Amygdala (tissue), 56 donors: ENCODE measurements at regions not wholly inside any gene's neighbourhood (a gene's known extent, or its start where the extent isn't known, plus 50 kb on each side); places are given as distances from the start of the nearest gene placed in this dataset.
"Not testable (repeated sequence)": the region's sequence is repeated elsewhere in the genome, so short reads cannot be mapped to it uniquely, and the experiment has no call there.

ENCODE experiments used
- DNase-seq, 56 donors: peaks; one replicate each; lab custom pipeline; 2025; lab: John Stamatoyannopoulos, UW

- DNase-seq = no peak
Measured at GRCh38 chr5:13356226-13356625, 588.3 kb downstream of the DNAH5 start.

- DNase-seq = no peak
Measured at GRCh38 chr5:13354611-13355010, 589.9 kb downstream of the DNAH5 start.

- DNase-seq = no peak
Measured at GRCh38 chr5:13350767-13351166, 593.7 kb downstream of the DNAH5 start.

GRCh38 chr5:13348568-13348967 lies 595.9 kb downstream of the DNAH5 start:
- no peak for DNase-seq

- no peak for DNase-seq
Measured at GRCh38 chr5:13346401-13346800, 598.1 kb downstream of the DNAH5 start.

- DNase-seq = no peak
Measured at GRCh38 chr5:13339093-13339492, 605.4 kb downstream of the DNAH5 start.

- DNase-seq = not testable (repeated sequence)
Measured at GRCh38 chr5:13335026-13335425, 609.5 kb downstream of the DNAH5 start.

- no peak for DNase-seq
Measured at GRCh38 chr5:13331585-13331984, 612.9 kb downstream of the DNAH5 start.

GRCh38 chr5:13328316-13328715 lies 616.2 kb downstream of the DNAH5 start:
- DNase-seq = no peak

- no peak for DNase-seq
Measured at GRCh38 chr5:13325765-13326164, 618.7 kb downstream of the DNAH5 start.

GRCh38 chr5:13322769-13323168 lies 621.7 kb downstream of the DNAH5 start:
- DNase-seq = no peak

- DNase-seq = no peak
Measured at GRCh38 chr5:13317654-13318053, 626.8 kb downstream of the DNAH5 start.

GRCh38 chr5:13316176-13316575 lies 628.3 kb downstream of the DNAH5 start:
- no peak for DNase-seq

- no peak for DNase-seq
Measured at GRCh38 chr5:13307480-13307879, 637.0 kb downstream of the DNAH5 start.

GRCh38 chr5:13303445-13303844 lies 641.0 kb downstream of the DNAH5 start:
- no peak for DNase-seq

GRCh38 chr5:13278811-13279210 lies 665.7 kb downstream of the DNAH5 start:
- DNase-seq = no peak

GRCh38 chr5:13278148-13278547 lies 666.3 kb downstream of the DNAH5 start:
- DNase-seq = no peak

GRCh38 chr5:13276156-13276555 lies 668.3 kb downstream of the DNAH5 start:
- DNase-seq = no peak

GRCh38 chr5:13263701-13264100 lies 680.8 kb downstream of the DNAH5 start:
- no peak for DNase-seq

- no peak for DNase-seq
Measured at GRCh38 chr5:13253111-13253510, 691.4 kb downstream of the DNAH5 start.

- DNase-seq = no peak
Measured at GRCh38 chr5:13252699-13253098, 691.8 kb downstream of the DNAH5 start.

- peak in 9 of 56 donors; percentile 1 to 20 (median 3) for DNase-seq
Measured at GRCh38 chr5:13251623-13252376, 692.7 kb downstream of the DNAH5 start.
